ENCODE measurements at regions not wholly inside any gene's neighbourhood (a gene's known extent, or its start where the extent isn't known, plus 50 kb on each side); places are given as distances from the start of the nearest gene placed in this dataset.

DNA sequence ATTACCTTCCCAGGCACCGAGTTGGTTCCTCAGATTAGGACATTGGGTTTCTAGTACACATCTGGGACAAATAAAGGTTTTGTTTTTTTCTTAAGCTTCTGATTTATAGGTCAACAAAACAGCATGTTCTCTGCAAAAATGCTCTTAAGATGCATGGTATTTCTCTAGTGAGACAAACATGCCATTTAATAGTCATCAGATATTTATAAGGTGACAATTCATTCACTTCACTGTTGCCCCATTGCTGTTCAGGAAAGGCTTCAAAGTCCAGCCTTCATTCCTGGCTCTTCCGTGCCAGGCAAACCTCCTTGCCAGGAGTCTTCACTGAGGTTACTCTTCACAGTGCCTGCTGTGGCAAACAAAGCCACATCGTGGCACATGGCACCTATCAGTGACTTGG is 156.3 kb upstream of the FNDC3A start:
- TF ChIP-seq CTCF (IDR thresholded peaks at IDR 0.05) (no peak), POLR2AphosphoS5 (IDR thresholded peaks at IDR 0.05; ENCODE audit: insufficient read depth in 1 of 2, low read depth in 1 of 2) (no peak), POLR2A (IDR thresholded peaks at IDR 0.05) (no peak)

Measured in vagina (tissue), 2 donors.